Urinary bladder (tissue), 3 donors: ENCODE measurements at regions not wholly inside any gene's neighbourhood (a gene's known extent, or its start where the extent isn't known, plus 50 kb on each side); places are given as distances from the start of the nearest gene placed in this dataset.

Experiments used
- DNase-seq: peaks from one replicate; pipeline ENCODE4 v3.0.0-alpha.2; 2015; ENCODE audit errors: extremely low spot score
- H3K27ac ChIP-seq: one replicate; pipeline ENCODE4 v1.5.1; 2013; ENCODE audit warnings: low read depth, mild to moderate bottlenecking, moderate library complexity
- H3K36me3 ChIP-seq: one replicate; pipeline ENCODE4 v1.6.1; 2013; ENCODE audit warnings: mild to moderate bottlenecking, moderate library complexity; ENCODE audit not compliant: insufficient read depth
- H3K4me1 ChIP-seq: one replicate; pipeline ENCODE4 v1.6.1; 2013; ENCODE audit warnings: mild to moderate bottlenecking, moderate library complexity; ENCODE audit not compliant: insufficient read depth
- H3K4me3 ChIP-seq: one replicate; pipeline ENCODE4 v1.5.1; 2013; ENCODE audit warnings: low read depth, low read length
- whole genome bisulfite sequencing: extraction: QIAGEN DNeasy Blood & Tissue Kit; methylation state at CpG from one replicate; pipeline ENCODE4 v1.1.7; 2013; 5-methylcytosine and 5-hydroxymethylcytosine counted together
- donor health status: healthy with polysubstance abuse.
- donor health status: healthy.

GRCh38 chr11:97934572-97935208, 1086.1 kb upstream of the CNTN5 start:
- DNase-seq: no peak
- Histone ChIP-seq H3K4me1 (no peaks in the 10 kb centered on the region), H3K36me3 (no peaks in the 10 kb centered on the region), H3K4me3 (no peak overlapping the region), H3K27ac (no peak overlapping the region)
- 85% methylated on average over 5 of the region's 5 CpGs for WGBS

GRCh38 chr11:97937501-97937900, 1083.2 kb upstream of the CNTN5 start:
- H3K4me1 ChIP-seq: no peaks in the 10 kb centered on the region
- 78% methylated on average over 3 of the region's 3 CpGs for WGBS
- no peaks in the 10 kb centered on the region for H3K36me3 ChIP-seq
- H3K4me3 ChIP-seq: no peak overlapping the region
- DNase-seq: no peak
- no peak overlapping the region for H3K27ac ChIP-seq

- whole genome bisulfite sequencing: 77% methylated on average over 2 of the region's 2 CpGs
- H3K36me3 ChIP-seq: no peaks in the 10 kb centered on the region
- H3K4me3 ChIP-seq: no peak overlapping the region
- H3K27ac ChIP-seq: no peak overlapping the region
- H3K4me1 ChIP-seq: no peaks in the 10 kb centered on the region
- DNase-seq: no peak
These were observed 1082.0 kb upstream of the CNTN5 start for GRCh38 chr11:97938789-97939188.

- no peak overlapping the region for H3K4me3 ChIP-seq
- no peaks in the 10 kb centered on the region for H3K36me3 ChIP-seq
- WGBS: 43% methylated on average over 2 of the region's 2 CpGs
- no peak overlapping the region for H3K27ac ChIP-seq
- DNase-seq: no peak
- H3K4me1 ChIP-seq: no peaks in the 10 kb centered on the region
These were observed 1077.3 kb upstream of the CNTN5 start for GRCh38 chr11:97943493-97943892.

GRCh38 chr11:97948793-97949192, 1072.0 kb upstream of the CNTN5 start:
- H3K36me3 ChIP-seq: no peaks in the 10 kb centered on the region
- no peak overlapping the region for H3K27ac ChIP-seq
- H3K4me1 ChIP-seq: no peaks in the 10 kb centered on the region
- DNase-seq: no peak
- WGBS: 42% methylated on average over 1 of the region's 1 CpG
- no peak overlapping the region for H3K4me3 ChIP-seq

- H3K27ac ChIP-seq: no peak overlapping the region
- no peaks in the 10 kb centered on the region for H3K4me1 ChIP-seq
- 80% methylated on average over 2 of the region's 2 CpGs for WGBS
- H3K36me3 ChIP-seq: no peaks in the 10 kb centered on the region
- no peak for DNase-seq
- H3K4me3 ChIP-seq: no peak overlapping the region
These were observed 1065.2 kb upstream of the CNTN5 start for GRCh38 chr11:97955595-97955994.

GRCh38 chr11:97956904-97957303, 1063.8 kb upstream of the CNTN5 start:
- WGBS: 61% methylated on average over 2 of the region's 2 CpGs
- no peaks in the 10 kb centered on the region for H3K4me1 ChIP-seq
- H3K27ac ChIP-seq: no peak overlapping the region
- H3K4me3 ChIP-seq: no peak overlapping the region
- DNase-seq: no peak
- H3K36me3 ChIP-seq: no peaks in the 10 kb centered on the region

- no peak overlapping the region for H3K27ac ChIP-seq
- H3K36me3 ChIP-seq: no peaks in the 10 kb centered on the region
- 85% methylated on average over 4 of the region's 4 CpGs for WGBS
- DNase-seq: no peak
- no peak overlapping the region for H3K4me3 ChIP-seq
- H3K4me1 ChIP-seq: no peaks in the 10 kb centered on the region
These were observed 1059.3 kb upstream of the CNTN5 start for GRCh38 chr11:97961431-97961830.

GRCh38 chr11:97962758-97963157, 1058.0 kb upstream of the CNTN5 start:
- no peak for DNase-seq
- Histone ChIP-seq H3K27ac (no peak overlapping the region), H3K4me3 (no peak overlapping the region), H3K36me3 (no peaks in the 10 kb centered on the region), H3K4me1 (no peaks in the 10 kb centered on the region)
- WGBS: 49% methylated on average over 1 of the region's 1 CpG

- no peak for DNase-seq
- no peaks in the 10 kb centered on the region for H3K4me1 ChIP-seq
- H3K27ac ChIP-seq: no peak overlapping the region
- H3K36me3 ChIP-seq: no peaks in the 10 kb centered on the region
- 65% methylated on average over 8 of the region's 8 CpGs for WGBS
- H3K4me3 ChIP-seq: no peak overlapping the region
These were observed 1057.0 kb upstream of the CNTN5 start for GRCh38 chr11:97963528-97964331.

- no peak for DNase-seq
- Histone ChIP-seq H3K27ac (no peak overlapping the region), H3K4me3 (no peak overlapping the region), H3K36me3 (no peaks in the 10 kb centered on the region), H3K4me1 (no peaks in the 10 kb centered on the region)
- 94% methylated on average over 3 of the region's 3 CpGs for WGBS
These were observed 1056.3 kb upstream of the CNTN5 start for GRCh38 chr11:97964332-97965004.

GRCh38 chr11:97965849-97966646, 1054.7 kb upstream of the CNTN5 start:
- H3K36me3 ChIP-seq: no peaks in the 10 kb centered on the region
- WGBS: 48% methylated on average over 1 of the region's 1 CpG
- no peak for DNase-seq
- H3K4me3 ChIP-seq: no peak overlapping the region
- H3K4me1 ChIP-seq: no peaks in the 10 kb centered on the region
- H3K27ac ChIP-seq: no peak overlapping the region

- no peak for DNase-seq
- WGBS: 88% methylated on average over 3 of the region's 3 CpGs
These were observed 1053.8 kb upstream of the CNTN5 start for GRCh38 chr11:97966901-97967300.

More at GRCh38 chr11:97966901-97967300, 1053.8 kb upstream of the CNTN5 start:
- H3K4me3 ChIP-seq: no peak overlapping the region
- no peaks in the 10 kb centered on the region for H3K4me1 ChIP-seq
- no peaks in the 10 kb centered on the region for H3K36me3 ChIP-seq
- no peak overlapping the region for H3K27ac ChIP-seq
